Kidney (tissue), 13 donors: ENCODE measurements at regions not wholly inside any gene's neighbourhood (a gene's known extent, or its start where the extent isn't known, plus 50 kb on each side); places are given as distances from the start of the nearest gene placed in this dataset.

Experiments
- DNase-seq, 5 donors: peaks; one replicate each; pipeline ENCODE4 v3.0.0-alpha.2; 2013 to 2020
- FAIRE-seq: peaks from 2 replicates; lab custom pipeline; 2012; peaks lifted over from hg19 to GRCh38; lab: Jason Lieb, UNC
- H3K27ac ChIP-seq, 2 donors: one replicate each; pipeline ENCODE4 v1.7.0; 2013; ENCODE audit warnings: low read depth in 2 of 2, low read length in 2 of 2, inconsistent platforms in 1 of 2
- H3K27me3 ChIP-seq: one replicate; pipeline ENCODE4 v1.7.1; 2013; ENCODE audit warnings: low read length, inconsistent platforms; ENCODE audit not compliant: control insufficient read depth, insufficient read depth
- H3K36me3 ChIP-seq, 3 donors: one replicate each; pipeline versions ENCODE4 v1.7.0 to v1.7.1; 2013; ENCODE audit warnings: low read length in 3 of 3, control low read depth in 1 of 3, inconsistent platforms in 1 of 3; ENCODE audit not compliant: insufficient read depth in 3 of 3, control insufficient read depth in 2 of 3
- H3K4me1 ChIP-seq, 3 donors: one replicate each; pipeline versions ENCODE4 v1.7.0 to v1.7.1; 2013; ENCODE audit warnings: low read length in 3 of 3, inconsistent platforms in 1 of 3, low read depth in 1 of 3; ENCODE audit not compliant: control insufficient read depth in 2 of 3, insufficient read depth in 2 of 3
- H3K4me3 ChIP-seq, 3 donors: one replicate each; pipeline versions ENCODE4 v1.7.0 to v1.8.1; 2013; ENCODE audit warnings: low read length in 3 of 3, control low read depth in 1 of 3, inconsistent platforms in 1 of 3
- H3K9ac ChIP-seq, 3 donors: one replicate each; pipeline versions ENCODE4 v1.7.0 to v1.7.1; 2013; ENCODE audit warnings: low read length in 3 of 3, control low read depth in 1 of 3, inconsistent platforms in 1 of 3
- H3K9me3 ChIP-seq, 3 donors: one replicate each; pipeline versions ENCODE4 v1.7.0 to v1.7.1; 2013; ENCODE audit warnings: low read length in 3 of 3, control low read depth in 1 of 3, inconsistent platforms in 1 of 3; ENCODE audit not compliant: control insufficient read depth in 2 of 3, insufficient read depth in 1 of 3
- CTCF ChIP-seq: IDR thresholded peaks from 3 replicates; pipeline ENCODE4 v1.5.1; 2012; ENCODE audit warnings: mild to moderate bottlenecking, moderate library complexity, borderline replicate concordance; ENCODE audit not compliant: insufficient read depth; ENCODE audit errors: extremely low read depth
- intact Hi-C: fragments of 100-400 bp; cut with DNase I; formaldehyde crosslinking; loops from one replicate; pipeline ENCODE4 v1.11.1; 2022
- donor health status: control.
- donor health status: control.
- donor health status: control.
- donor health status: control.
- donor health status: control.
- donor health status: DM: yes; HTN: yes; CAD: no.
- donor health status: Normal renal cell carcinoma (clear cell type).

- Histone ChIP-seq H3K9ac (no peak overlapping the region), H3K36me3 (no peaks in the 10 kb centered on the region), H3K27ac (no peak overlapping the region), H3K9me3 (peaks cover 0 to 2% (median 0%) of the 10 kb centered on the region in 3 donors), H3K4me1 (no peaks in the 10 kb centered on the region), H3K4me3 (no peak overlapping the region), H3K27me3 (no peaks in the 10 kb centered on the region)
- FAIRE-seq (no peak), DNase-seq (peak in 1 of 5 donors; percentile 19)
- no peak for TF ChIP-seq CTCF
- intact Hi-C loops = no loop called here
These were observed 68.3 kb upstream of the RXFP2 start for GRCh38 chr13:31670831-31671617.

- no peak overlapping the region for H3K4me3 ChIP-seq
- TF ChIP-seq CTCF = no peak
- H3K4me1 ChIP-seq = no peaks in the 10 kb centered on the region
- H3K9ac ChIP-seq = no peak overlapping the region
- FAIRE-seq (no peak), DNase-seq (no peak)
- H3K9me3 ChIP-seq = no peaks in the 10 kb centered on the region
- no peak overlapping the region for H3K27ac ChIP-seq
- intact Hi-C loops = no loop called here
- H3K36me3 ChIP-seq = no peaks in the 10 kb centered on the region
- H3K27me3 ChIP-seq = no peaks in the 10 kb centered on the region
These were observed 65.3 kb upstream of the RXFP2 start for GRCh38 chr13:31674051-31674450.

GRCh38 chr13:31675440-31675953 lies 63.8 kb upstream of the RXFP2 start:
- H3K9ac ChIP-seq = no peak overlapping the region
- intact Hi-C loops = no loop called here
- H3K4me1 ChIP-seq = no peaks in the 10 kb centered on the region
- no peaks in the 10 kb centered on the region for H3K9me3 ChIP-seq
- no peak overlapping the region for H3K27ac ChIP-seq
- no peaks in the 10 kb centered on the region for H3K36me3 ChIP-seq
- FAIRE-seq (no peak), DNase-seq (no peak)
- H3K4me3 ChIP-seq = no peak overlapping the region
- H3K27me3 ChIP-seq = no peaks in the 10 kb centered on the region
- no peak for TF ChIP-seq CTCF
